Mucosa of descending colon (tissue), 3 donors: ENCODE measurements at regions not wholly inside any gene's neighbourhood (a gene's known extent, or its start where the extent isn't known, plus 50 kb on each side); places are given as distances from the start of the nearest gene placed in this dataset.

Experiments
- ATAC-seq: fragments of 200-7000 bp; cut with Tn5 transposase; one replicate; pipeline ENCODE4 v1.9.1; 2020; ENCODE audit warnings: mild to moderate bottlenecking, moderate library complexity
- DNase-seq, 3 donors: peaks; one replicate each; pipeline ENCODE4 v3.0.0-alpha.2; 2020
- H3K36me3 ChIP-seq: fragments of 200-600 bp; one replicate; pipeline ENCODE4 v1.8.0; 2021; ENCODE audit warnings: low read depth, mild to moderate bottlenecking
- H3K4me1 ChIP-seq: fragments of 200-600 bp; one replicate; pipeline ENCODE4 v1.8.0; 2021; ENCODE audit warnings: low read depth, mild to moderate bottlenecking
- H3K4me3 ChIP-seq: fragments of 200-600 bp; one replicate; pipeline ENCODE4 v1.8.0; 2021; ENCODE audit warnings: mild to moderate bottlenecking
- H3K9me3 ChIP-seq: fragments of 200-600 bp; one replicate; pipeline ENCODE4 v1.8.0; 2021; ENCODE audit warnings: mild to moderate bottlenecking
- CTCF ChIP-seq: fragments of 200-600 bp; IDR thresholded peaks from one replicate; pipeline ENCODE4 v1.8.0; 2022; ENCODE audit warnings: antibody characterized with exemption, mild to moderate bottlenecking
- intact Hi-C, 2 donors: fragments of 100-400 bp; cut with DNase I in 1 of 2; cut with micrococcal nuclease in 1 of 2; formaldehyde crosslinking; loops; one replicate each; pipeline versions ENCODE4 v1.11.0 to v1.11.1; 2022; cut with DNase I, micrococcal nuclease
- donor health status: DM: no; HTN: no; CAD: no; lungs with moderate emphysema.
- donor health status: DM: no; HTN: no; CAD: no.
- donor health status: DM: no; HTN: yes; CAD: no.

- ATAC-seq (peak; percentile 64), DNase-seq (peak; percentile 45 to 59 (median 54))
- H3K9me3 ChIP-seq = no peaks in the 10 kb centered on the region
- intact Hi-C loops = no loop called here
- no peaks in the 10 kb centered on the region for H3K36me3 ChIP-seq
- H3K4me3 ChIP-seq = no peak overlapping the region
- TF ChIP-seq CTCF = no peak
- no peaks in the 10 kb centered on the region for H3K4me1 ChIP-seq
Observed at GRCh38 chr21:35508139-35508888, 459.2 kb upstream of the RUNX1 start.

- intact Hi-C loops = no loop called here
- TF ChIP-seq CTCF = no peak
- H3K4me1 ChIP-seq = no peaks in the 10 kb centered on the region
- no peaks in the 10 kb centered on the region for H3K9me3 ChIP-seq
- H3K4me3 ChIP-seq = no peak overlapping the region
- H3K36me3 ChIP-seq = no peaks in the 10 kb centered on the region
- no peak for ATAC-seq
- DNase-seq = no peak
Observed at GRCh38 chr21:35507181-35507759, 458.2 kb upstream of the RUNX1 start.

- no peak for ATAC-seq
- Histone ChIP-seq H3K36me3 (no peaks in the 10 kb centered on the region), H3K4me3 (no peak overlapping the region), H3K4me1 (no peaks in the 10 kb centered on the region), H3K9me3 (no peaks in the 10 kb centered on the region)
- intact Hi-C loops = no loop called here
- no peak for DNase-seq
- no peak for TF ChIP-seq CTCF
Observed at GRCh38 chr21:35506771-35507170, 457.7 kb upstream of the RUNX1 start.

GRCh38 chr21:35506352-35506751 is 457.2 kb upstream of the RUNX1 start:
- Histone ChIP-seq H3K9me3 (no peaks in the 10 kb centered on the region), H3K4me1 (no peaks in the 10 kb centered on the region), H3K4me3 (no peak overlapping the region), H3K36me3 (no peaks in the 10 kb centered on the region)
- ATAC-seq (no peak), DNase-seq (no peak)
- intact Hi-C loops = no loop called here
- TF ChIP-seq CTCF = no peak

GRCh38 chr21:35504951-35505466 is 455.9 kb upstream of the RUNX1 start:
- DNase-seq (no peak), ATAC-seq (no peak)
- Histone ChIP-seq H3K36me3 (no peaks in the 10 kb centered on the region), H3K9me3 (no peaks in the 10 kb centered on the region), H3K4me3 (no peak overlapping the region), H3K4me1 (no peaks in the 10 kb centered on the region)
- intact Hi-C loops = no loop called here
- no peak for TF ChIP-seq CTCF
